GM12892 (cell line): ENCODE measurements at regions not wholly inside any gene's neighbourhood (a gene's known extent, or its start where the extent isn't known, plus 50 kb on each side); places are given as distances from the start of the nearest gene placed in this dataset.

ENCODE experiments used
- POLR2A ChIP-seq: IDR thresholded peaks from 2 replicates; pipeline ENCODE4 v1.6.1; 2011; ENCODE audit warnings: low read depth, low read length, control low read depth
- POLR2AphosphoS5 ChIP-seq: IDR thresholded peaks from 2 replicates; pipeline ENCODE4 v1.6.1; 2011; ENCODE audit warnings: low read depth, low read length, control low read depth

DNA sequence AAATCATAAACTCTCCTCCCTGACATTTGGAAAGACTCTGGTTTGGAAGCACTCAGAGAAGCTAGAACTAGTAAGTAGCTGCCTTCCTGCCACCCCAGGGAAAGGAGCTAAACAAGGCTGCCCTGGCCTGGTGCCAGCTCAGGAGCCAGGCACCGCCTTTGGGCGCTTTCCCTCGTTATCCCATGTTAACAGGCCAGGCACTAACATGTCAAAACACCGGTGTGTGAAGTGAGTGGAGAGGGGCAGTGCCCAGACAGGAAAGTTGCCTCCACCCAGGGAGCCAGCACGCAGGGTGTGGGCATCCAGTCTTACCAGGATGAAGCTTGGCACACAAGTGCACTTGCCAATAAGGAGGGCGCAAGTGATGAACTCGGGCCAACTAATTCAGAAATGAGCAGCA lies 346.8 kb downstream of the RRAGC start:
- TF ChIP-seq POLR2AphosphoS5 (no peak), POLR2A (no peak)
